HL-60 (cell line): ENCODE measurements at regions not wholly inside any gene's neighbourhood (a gene's known extent, or its start where the extent isn't known, plus 50 kb on each side); places are given as distances from the start of the nearest gene placed in this dataset.

Experiments
- DNase-seq, 2 experiments: peaks; one replicate each; pipeline ENCODE4 v3.0.0-alpha.2; 2010 to 2020; ENCODE audit warnings: low read depth in 1 of 2, low spot score in 1 of 2
- H3K27ac ChIP-seq: fragments of 250-450 bp; sonication (Bioruptor Pico); replicated peaks from 2 replicates; pipeline ENCODE4 v1.5.1; 2020; ENCODE audit warnings: mild to moderate bottlenecking, moderate library complexity
- H3K27me3 ChIP-seq: fragments of 250-450 bp; sonication (Bioruptor Pico); 2 replicates; pipeline ENCODE4 v1.5.1; 2021; ENCODE audit warnings: mild to moderate bottlenecking, moderate library complexity; ENCODE audit not compliant: insufficient read depth, poor library complexity, severe bottlenecking
- H3K4me3 ChIP-seq: replicated peaks from 2 replicates; pipeline ENCODE4 v1.5.1; 2011; ENCODE audit warnings: mild to moderate bottlenecking, control low read depth, low read length; ENCODE audit not compliant: insufficient read depth
- GABPA ChIP-seq: IDR thresholded peaks from 2 replicates; pipeline ENCODE4 v1.6.1; 2012; ENCODE audit warnings: low read depth
- POLR2AphosphoS5 ChIP-seq: IDR thresholded peaks from 2 replicates; pipeline ENCODE4 v1.6.1; 2012; ENCODE audit warnings: low read depth
- SPI1 ChIP-seq: IDR thresholded peaks from 2 replicates; pipeline ENCODE4 v1.6.1; 2012; ENCODE audit warnings: low read depth, mild to moderate bottlenecking, borderline replicate concordance
- TF ChIP-seq, protein P1 (sequence below): IDR thresholded peaks from one replicate; pipeline ENCODE4 v1.5.1; 2011; ENCODE audit warnings: low read length, control low read depth, inconsistent platforms; ENCODE audit not compliant: insufficient read depth
- TF ChIP-seq, protein P2 (sequence below): IDR thresholded peaks from 2 replicates; pipeline ENCODE4 v1.6.1; 2012; ENCODE audit warnings: low read depth; ENCODE audit not compliant: insufficient replicate concordance

DNA sequence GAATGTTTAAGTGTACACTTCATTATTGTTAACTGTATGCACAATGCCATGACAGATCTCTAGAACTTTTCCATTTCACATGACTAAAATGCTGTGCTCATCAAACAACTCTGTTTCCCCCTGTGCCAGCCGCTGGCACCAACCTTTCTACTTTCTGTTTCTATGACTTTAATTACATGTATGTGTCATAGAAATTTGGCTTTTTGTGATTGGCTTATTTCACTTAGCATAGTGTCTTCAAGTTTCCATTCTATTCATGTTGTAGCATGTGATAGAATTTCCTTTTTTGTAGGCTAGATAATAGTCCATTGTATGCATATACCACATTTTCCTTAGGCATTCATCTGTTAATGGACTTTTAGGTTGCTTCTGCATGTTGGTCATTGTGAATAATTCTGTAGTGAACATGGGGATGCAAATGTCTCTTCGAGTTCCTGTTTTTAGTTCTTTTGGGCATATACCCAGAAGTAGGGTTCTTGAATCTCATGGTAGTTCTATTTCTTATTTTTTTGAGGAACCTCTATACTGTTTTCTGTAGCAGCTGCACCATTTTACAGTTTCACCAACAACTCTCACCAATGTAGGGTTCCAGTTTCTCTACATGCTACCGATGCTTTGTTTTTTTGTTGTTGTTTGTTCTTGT, 184.4 kb upstream of the DMRT1 start:
- Histone ChIP-seq H3K27me3 (no peaks in the 10 kb centered on the region), H3K27ac (no peak overlapping the region), H3K4me3 (no peak overlapping the region)
- TF ChIP-seq SPI1 = peak; percentile 74; the same call in 1 of the 2 replicates
- TF ChIP-seq, protein P1, sequence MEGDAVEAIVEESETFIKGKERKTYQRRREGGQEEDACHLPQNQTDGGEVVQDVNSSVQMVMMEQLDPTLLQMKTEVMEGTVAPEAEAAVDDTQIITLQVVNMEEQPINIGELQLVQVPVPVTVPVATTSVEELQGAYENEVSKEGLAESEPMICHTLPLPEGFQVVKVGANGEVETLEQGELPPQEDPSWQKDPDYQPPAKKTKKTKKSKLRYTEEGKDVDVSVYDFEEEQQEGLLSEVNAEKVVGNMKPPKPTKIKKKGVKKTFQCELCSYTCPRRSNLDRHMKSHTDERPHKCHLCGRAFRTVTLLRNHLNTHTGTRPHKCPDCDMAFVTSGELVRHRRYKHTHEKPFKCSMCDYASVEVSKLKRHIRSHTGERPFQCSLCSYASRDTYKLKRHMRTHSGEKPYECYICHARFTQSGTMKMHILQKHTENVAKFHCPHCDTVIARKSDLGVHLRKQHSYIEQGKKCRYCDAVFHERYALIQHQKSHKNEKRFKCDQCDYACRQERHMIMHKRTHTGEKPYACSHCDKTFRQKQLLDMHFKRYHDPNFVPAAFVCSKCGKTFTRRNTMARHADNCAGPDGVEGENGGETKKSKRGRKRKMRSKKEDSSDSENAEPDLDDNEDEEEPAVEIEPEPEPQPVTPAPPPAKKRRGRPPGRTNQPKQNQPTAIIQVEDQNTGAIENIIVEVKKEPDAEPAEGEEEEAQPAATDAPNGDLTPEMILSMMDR = no peak
- TF ChIP-seq, protein P2, sequence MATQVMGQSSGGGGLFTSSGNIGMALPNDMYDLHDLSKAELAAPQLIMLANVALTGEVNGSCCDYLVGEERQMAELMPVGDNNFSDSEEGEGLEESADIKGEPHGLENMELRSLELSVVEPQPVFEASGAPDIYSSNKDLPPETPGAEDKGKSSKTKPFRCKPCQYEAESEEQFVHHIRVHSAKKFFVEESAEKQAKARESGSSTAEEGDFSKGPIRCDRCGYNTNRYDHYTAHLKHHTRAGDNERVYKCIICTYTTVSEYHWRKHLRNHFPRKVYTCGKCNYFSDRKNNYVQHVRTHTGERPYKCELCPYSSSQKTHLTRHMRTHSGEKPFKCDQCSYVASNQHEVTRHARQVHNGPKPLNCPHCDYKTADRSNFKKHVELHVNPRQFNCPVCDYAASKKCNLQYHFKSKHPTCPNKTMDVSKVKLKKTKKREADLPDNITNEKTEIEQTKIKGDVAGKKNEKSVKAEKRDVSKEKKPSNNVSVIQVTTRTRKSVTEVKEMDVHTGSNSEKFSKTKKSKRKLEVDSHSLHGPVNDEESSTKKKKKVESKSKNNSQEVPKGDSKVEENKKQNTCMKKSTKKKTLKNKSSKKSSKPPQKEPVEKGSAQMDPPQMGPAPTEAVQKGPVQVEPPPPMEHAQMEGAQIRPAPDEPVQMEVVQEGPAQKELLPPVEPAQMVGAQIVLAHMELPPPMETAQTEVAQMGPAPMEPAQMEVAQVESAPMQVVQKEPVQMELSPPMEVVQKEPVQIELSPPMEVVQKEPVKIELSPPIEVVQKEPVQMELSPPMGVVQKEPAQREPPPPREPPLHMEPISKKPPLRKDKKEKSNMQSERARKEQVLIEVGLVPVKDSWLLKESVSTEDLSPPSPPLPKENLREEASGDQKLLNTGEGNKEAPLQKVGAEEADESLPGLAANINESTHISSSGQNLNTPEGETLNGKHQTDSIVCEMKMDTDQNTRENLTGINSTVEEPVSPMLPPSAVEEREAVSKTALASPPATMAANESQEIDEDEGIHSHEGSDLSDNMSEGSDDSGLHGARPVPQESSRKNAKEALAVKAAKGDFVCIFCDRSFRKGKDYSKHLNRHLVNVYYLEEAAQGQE = no peak
- DNase-seq = no peak

DNA sequence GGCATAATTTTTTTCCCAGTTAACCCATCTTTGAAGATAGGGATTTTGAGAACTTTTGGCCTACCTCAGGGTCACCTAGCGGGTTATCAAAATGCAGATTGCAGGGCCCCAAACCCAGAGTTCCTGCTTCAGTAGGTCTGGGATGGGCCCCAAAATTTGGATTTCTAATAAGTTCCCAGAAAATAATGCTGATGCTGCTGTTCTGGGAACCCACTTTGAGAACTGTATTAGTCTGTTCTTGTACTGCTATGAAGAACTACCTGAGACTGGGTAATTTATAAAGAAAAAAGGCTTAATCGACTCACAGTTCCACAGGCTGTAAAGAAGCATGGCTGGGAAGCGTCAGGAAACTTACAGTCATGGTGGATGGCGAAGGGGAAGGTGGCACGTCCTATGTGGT, 182.2 kb upstream of the DMRT1 start:
- DNase-seq = no peak
- no peaks in the 10 kb centered on the region for H3K27me3 ChIP-seq
- no peak overlapping the region for H3K4me3 ChIP-seq
- no peak overlapping the region for H3K27ac ChIP-seq
- TF ChIP-seq POLR2AphosphoS5 = no peak
- TF ChIP-seq SPI1 = no peak
- TF ChIP-seq, protein P2 = no peak
- TF ChIP-seq, protein P1 = no peak
- TF ChIP-seq GABPA = no peak

DNA sequence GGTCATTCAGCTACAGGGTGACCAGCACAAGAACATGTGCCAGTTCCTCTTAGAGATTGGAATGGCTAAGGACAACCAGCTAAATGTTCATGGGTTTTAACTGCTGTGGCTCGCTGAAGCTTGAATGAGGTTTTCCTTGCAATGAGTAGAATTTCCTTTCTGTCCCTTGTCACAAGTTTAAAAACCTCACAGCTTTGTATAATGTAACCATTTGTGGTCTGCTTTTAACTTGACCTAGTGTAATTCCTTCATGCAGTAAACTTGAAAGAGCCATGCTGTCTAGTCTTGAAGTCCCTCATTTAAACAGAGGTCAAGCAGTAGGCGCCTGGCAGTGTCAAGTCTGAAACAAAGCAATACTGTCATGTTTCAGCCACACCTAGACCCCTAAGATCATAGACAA, 181.3 kb upstream of the DMRT1 start:
- TF ChIP-seq, protein P1 = no peak
- TF ChIP-seq POLR2AphosphoS5 (no peak), SPI1 (no peak), GABPA (no peak)
- TF ChIP-seq, protein P2 = no peak
- no peak overlapping the region for H3K27ac ChIP-seq

More for the DNA sequence above, 181.3 kb upstream of the DMRT1 start:
- no peak for DNase-seq
- Histone ChIP-seq H3K27me3 (no peaks in the 10 kb centered on the region), H3K4me3 (no peak overlapping the region)
